Skeletal muscle tissue (tissue), 3 donors: ENCODE measurements at regions not wholly inside any gene's neighbourhood (a gene's known extent, or its start where the extent isn't known, plus 50 kb on each side); places are given as distances from the start of the nearest gene placed in this dataset.

Experiments
- H3K27ac ChIP-seq: one replicate; pipeline ENCODE4 v1.7.0; 2013; ENCODE audit warnings: mild to moderate bottlenecking, low read depth, low read length, inconsistent platforms
- H3K27me3 ChIP-seq, 3 donors: one replicate each; pipeline ENCODE4 v1.7.0; 2013; ENCODE audit warnings: low read length in 3 of 3; ENCODE audit not compliant: control insufficient read depth in 3 of 3, insufficient read depth in 3 of 3
- H3K36me3 ChIP-seq, 3 donors: one replicate each; pipeline ENCODE4 v1.7.0; 2013; ENCODE audit warnings: low read length in 3 of 3; ENCODE audit not compliant: control insufficient read depth in 3 of 3, insufficient read depth in 3 of 3
- H3K4me1 ChIP-seq, 3 donors: one replicate each; pipeline ENCODE4 v1.7.0; 2013; ENCODE audit warnings: low read length in 3 of 3, mild to moderate bottlenecking in 3 of 3; ENCODE audit not compliant: control insufficient read depth in 3 of 3, insufficient read depth in 3 of 3
- H3K4me3 ChIP-seq, 3 donors: one replicate each; pipeline ENCODE4 v1.7.0; 2013; ENCODE audit warnings: low read length in 3 of 3
- H3K9ac ChIP-seq, 3 donors: one replicate each; pipeline ENCODE4 v1.7.0; 2013; ENCODE audit warnings: low read length in 3 of 3, mild to moderate bottlenecking in 3 of 3, moderate library complexity in 2 of 3, low read depth in 1 of 3
- H3K9me3 ChIP-seq, 3 donors: one replicate each; pipeline ENCODE4 v1.7.0; 2013; ENCODE audit warnings: low read length in 3 of 3; ENCODE audit not compliant: control insufficient read depth in 3 of 3
- donor health status: Osteomylitis.

GRCh38 chr10:22875581-22875980 lies 52.3 kb upstream of the ARMC3 start:
- no peaks in the 10 kb centered on the region for H3K9me3 ChIP-seq
- H3K4me3 ChIP-seq: no peak overlapping the region
- no peaks in the 10 kb centered on the region for H3K27me3 ChIP-seq
- no peak overlapping the region for H3K27ac ChIP-seq
- no peaks in the 10 kb centered on the region for H3K36me3 ChIP-seq
- H3K4me1 ChIP-seq: no peaks in the 10 kb centered on the region
- no peak overlapping the region for H3K9ac ChIP-seq

DNA sequence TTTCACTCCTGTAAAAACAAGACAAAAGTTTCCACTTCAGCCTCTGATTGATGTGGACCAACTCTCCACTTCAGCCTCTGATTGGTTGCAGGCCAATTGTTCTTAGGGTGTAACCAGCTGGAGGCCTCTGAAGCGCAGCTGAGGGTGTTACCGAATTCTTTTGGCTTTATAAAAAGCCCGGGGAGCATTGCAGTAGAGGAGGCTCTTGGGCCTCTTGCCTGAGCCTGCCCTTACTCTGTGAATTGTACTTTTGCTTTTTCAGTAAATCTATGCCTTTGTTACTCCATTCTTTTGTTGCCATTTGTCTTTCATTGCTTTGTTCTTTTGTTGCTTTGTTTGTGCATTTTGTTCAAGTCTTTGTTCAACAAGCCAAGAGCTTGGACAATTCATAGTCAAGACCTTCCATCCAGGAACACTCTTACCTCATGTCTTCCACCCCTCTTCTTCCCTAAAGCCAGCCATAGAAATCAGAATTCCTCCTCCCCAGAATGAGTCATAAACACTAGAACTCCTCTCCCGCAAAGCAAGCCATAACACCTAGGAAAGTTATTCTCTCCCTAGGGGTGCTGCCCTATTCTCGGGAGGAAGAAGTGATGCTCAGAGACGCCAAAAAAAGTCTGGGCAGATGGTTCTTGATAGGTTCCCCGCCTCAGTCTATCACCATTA lies 53.5 kb upstream of the ARMC3 start:
- no peak overlapping the region for H3K4me3 ChIP-seq
- H3K9ac ChIP-seq: no peak overlapping the region
- no peaks in the 10 kb centered on the region for H3K27me3 ChIP-seq
- H3K4me1 ChIP-seq: no peaks in the 10 kb centered on the region
- no peak overlapping the region for H3K27ac ChIP-seq
- no peaks in the 10 kb centered on the region for H3K36me3 ChIP-seq
- H3K9me3 ChIP-seq: no peaks in the 10 kb centered on the region

DNA sequence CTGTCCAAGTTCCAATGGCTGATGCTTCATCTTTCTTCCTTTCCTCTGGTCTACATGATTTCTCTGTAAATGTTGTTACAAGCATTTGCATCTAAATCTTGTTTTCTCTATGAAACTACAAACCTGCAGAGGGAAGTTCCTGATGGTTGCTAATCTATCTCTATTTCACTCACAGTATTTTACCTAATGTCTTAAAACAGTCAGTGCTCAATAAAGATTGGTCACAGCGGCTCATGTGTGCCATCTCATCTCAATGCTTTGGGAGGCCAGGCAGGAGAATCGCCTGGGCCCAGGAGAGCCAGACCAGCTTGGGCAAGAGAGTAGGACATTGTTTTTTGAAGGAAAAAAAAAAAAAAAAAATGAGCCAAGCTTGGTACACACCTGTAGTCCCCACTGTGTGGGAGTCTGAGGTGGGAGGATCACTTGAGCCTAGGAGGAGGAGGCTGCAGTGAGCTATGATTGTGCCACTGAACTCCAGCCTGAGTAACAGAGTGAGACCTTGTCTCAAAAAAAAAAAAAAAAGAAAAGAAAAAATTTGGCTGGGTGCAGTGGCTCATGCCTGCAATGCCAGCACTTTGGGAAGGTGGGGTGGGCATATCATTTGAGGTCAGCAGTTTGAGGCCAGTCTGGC lies 71.3 kb upstream of the ARMC3 start:
- no peaks in the 10 kb centered on the region for H3K4me1 ChIP-seq
- no peak overlapping the region for H3K9ac ChIP-seq
- H3K36me3 ChIP-seq: no peaks in the 10 kb centered on the region
- no peaks in the 10 kb centered on the region for H3K9me3 ChIP-seq
- H3K4me3 ChIP-seq: no peak overlapping the region
- no peaks in the 10 kb centered on the region for H3K27me3 ChIP-seq
- H3K27ac ChIP-seq: no peak overlapping the region

DNA sequence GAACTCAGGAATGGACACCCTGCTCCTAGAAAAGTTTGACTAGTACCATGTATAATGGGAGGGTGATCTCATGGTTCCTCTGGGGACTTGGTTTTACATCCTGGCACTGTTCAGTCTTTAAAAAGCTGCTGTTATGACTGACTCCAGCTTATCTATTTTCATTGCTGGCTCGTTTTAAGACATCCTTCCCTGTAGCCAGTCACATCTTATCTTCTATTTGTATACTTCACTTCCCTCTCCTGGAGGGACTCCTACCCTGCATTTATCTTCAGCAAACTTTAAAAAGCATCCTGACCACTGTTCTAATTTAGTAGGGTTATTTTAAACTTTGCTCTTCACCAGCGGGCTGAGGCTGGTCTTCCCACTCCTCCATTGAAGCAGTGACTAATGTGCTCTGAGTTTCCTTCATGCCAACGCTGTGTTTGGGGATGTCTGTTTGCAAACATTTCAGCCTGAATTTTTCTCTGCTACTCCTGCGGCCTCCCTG lies 72.9 kb upstream of the ARMC3 start:
- Histone ChIP-seq H3K9me3 (no peaks in the 10 kb centered on the region), H3K27ac (no peak overlapping the region), H3K4me1 (no peaks in the 10 kb centered on the region), H3K4me3 (no peak overlapping the region), H3K9ac (no peak overlapping the region), H3K27me3 (no peaks in the 10 kb centered on the region), H3K36me3 (no peaks in the 10 kb centered on the region)

DNA sequence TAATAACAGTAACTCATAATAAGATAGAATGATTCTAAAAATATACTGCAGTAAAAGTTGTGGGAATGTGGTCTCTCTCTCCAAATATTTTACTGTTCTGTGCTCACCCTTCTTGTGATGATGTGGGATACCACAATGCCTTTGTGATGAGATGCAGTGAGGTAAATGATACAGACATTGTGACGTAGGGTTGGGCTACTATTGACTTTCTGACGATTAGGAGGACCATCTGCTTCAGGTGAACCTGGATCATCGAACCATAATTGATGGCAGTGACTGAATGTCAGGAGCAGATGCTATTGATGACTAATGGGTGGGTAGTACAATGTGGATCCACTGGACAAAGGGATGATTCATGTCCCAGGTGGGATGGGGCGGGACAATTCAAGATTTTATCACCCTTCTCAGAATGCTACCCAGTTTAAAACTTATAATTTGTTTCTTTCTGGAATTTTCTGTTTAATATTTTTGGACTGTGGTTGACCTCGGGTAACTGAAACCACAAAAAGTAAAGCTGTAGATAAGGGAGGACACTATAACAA lies 73.9 kb upstream of the ARMC3 start:
- no peak overlapping the region for H3K4me3 ChIP-seq
- no peak overlapping the region for H3K27ac ChIP-seq
- peaks cover 0 to 6% (median 5%) of the 10 kb centered on the region in 3 donors for H3K4me1 ChIP-seq
- no peaks in the 10 kb centered on the region for H3K9me3 ChIP-seq
- H3K27me3 ChIP-seq: no peaks in the 10 kb centered on the region
- no peaks in the 10 kb centered on the region for H3K36me3 ChIP-seq
- no peak overlapping the region for H3K9ac ChIP-seq

DNA sequence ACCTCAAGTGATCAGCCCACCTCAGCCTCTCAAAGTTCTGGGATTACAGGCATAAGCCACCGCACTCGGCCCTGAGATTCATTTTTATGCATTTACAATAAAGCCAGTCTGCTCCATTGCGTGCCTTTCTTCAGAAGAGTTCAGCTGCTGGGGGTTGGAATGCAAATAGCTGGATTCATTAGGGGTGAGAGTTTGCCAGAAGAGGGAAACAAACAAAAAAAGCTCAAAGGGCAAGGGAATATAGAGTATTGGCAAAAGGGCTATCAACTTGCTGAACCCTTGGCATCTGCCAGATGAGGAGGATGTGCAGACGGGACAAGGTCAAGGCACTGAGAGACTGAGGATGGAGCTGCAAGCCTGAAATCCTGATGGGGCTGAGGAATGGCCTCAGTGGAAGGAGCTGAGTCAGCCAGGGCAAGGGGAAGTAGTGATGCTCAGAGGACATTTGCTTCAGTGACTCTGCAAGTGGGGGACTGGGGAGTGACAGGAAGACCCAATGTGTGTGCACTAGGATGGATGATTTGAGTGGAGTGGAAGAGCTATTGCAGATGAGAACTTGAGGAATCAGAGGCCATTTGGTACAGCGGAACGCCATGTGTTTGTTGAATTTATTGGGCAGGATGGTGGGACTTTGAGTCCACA lies 75.0 kb upstream of the ARMC3 start:
- H3K27me3 ChIP-seq: no peaks in the 10 kb centered on the region

GRCh38 chr10:22851865-22852239 lies 76.0 kb upstream of the ARMC3 start:
- no peak overlapping the region for H3K9ac ChIP-seq

More for the DNA sequence above, 75.0 kb upstream of the ARMC3 start:
- no peaks in the 10 kb centered on the region for H3K9me3 ChIP-seq
- no peak overlapping the region for H3K9ac ChIP-seq
- H3K4me3 ChIP-seq: no peak overlapping the region
- no peak overlapping the region for H3K27ac ChIP-seq
- H3K4me1 ChIP-seq: peaks cover 3 to 8% (median 6%) of the 10 kb centered on the region in 3 donors
- H3K36me3 ChIP-seq: no peaks in the 10 kb centered on the region

DNA sequence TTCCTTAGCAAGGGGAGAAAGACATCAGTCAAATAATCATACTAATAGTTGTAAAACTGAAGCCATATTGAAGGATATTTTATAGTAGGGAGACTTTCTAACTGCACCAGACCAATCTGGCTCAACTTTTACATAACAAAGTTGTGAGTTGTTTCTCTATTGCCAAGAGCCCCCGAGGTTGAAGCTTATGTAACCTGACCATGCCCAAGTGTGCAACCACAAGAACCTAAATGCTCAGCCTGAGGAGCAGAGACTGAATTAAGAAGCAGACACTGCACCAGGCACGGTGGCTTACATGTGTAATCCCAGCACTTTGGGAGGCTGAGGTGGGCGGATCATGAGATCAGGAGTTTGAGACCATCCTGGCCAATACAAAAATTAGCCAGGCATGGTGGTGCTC lies 77.3 kb upstream of the ARMC3 start:
- Histone ChIP-seq H3K4me3 (no peak overlapping the region), H3K9ac (no peak overlapping the region), H3K4me1 (peaks cover 3 to 8% (median 6%) of the 10 kb centered on the region in 3 donors), H3K36me3 (no peaks in the 10 kb centered on the region), H3K27ac (no peak overlapping the region), H3K27me3 (no peaks in the 10 kb centered on the region), H3K9me3 (no peaks in the 10 kb centered on the region)

More at GRCh38 chr10:22851865-22852239, 76.0 kb upstream of the ARMC3 start:
- Histone ChIP-seq H3K27ac (no peak overlapping the region), H3K27me3 (no peaks in the 10 kb centered on the region), H3K9me3 (no peaks in the 10 kb centered on the region), H3K36me3 (no peaks in the 10 kb centered on the region), H3K4me1 (peaks cover 3 to 8% (median 6%) of the 10 kb centered on the region in 3 donors), H3K4me3 (no peak overlapping the region)

- Histone ChIP-seq H3K4me1 (peaks cover 3 to 8% (median 6%) of the 10 kb centered on the region in 3 donors), H3K36me3 (no peaks in the 10 kb centered on the region), H3K4me3 (peak overlapping the region in 2 of 3 donors; percentile 7 to 14), H3K27me3 (no peaks in the 10 kb centered on the region), H3K9ac (no peak overlapping the region), H3K9me3 (no peaks in the 10 kb centered on the region), H3K27ac (peak overlapping the region; percentile 48)
Measured at GRCh38 chr10:22849077-22849805, 78.6 kb upstream of the ARMC3 start.
